A549 (cell line): ENCODE measurements at regions not wholly inside any gene's neighbourhood (a gene's known extent, or its start where the extent isn't known, plus 50 kb on each side); places are given as distances from the start of the nearest gene placed in this dataset.
"Not testable (repeated sequence)": the region's sequence is repeated elsewhere in the genome, so short reads cannot be mapped to it uniquely, and the experiment has no call there.

Experiments used
- CEBPB ChIP-seq, 2 experiments: fragments of >200 bp in 1 of 2; sonication (Bioruptor Twin) in 1 of 2; formaldehyde crosslinking in 1 of 2; IDR thresholded peaks; 2 replicates each; pipeline ENCODE4 v1.6.1; 2012 to 2016
- EHMT2 ChIP-seq: fragments of 200-600 bp; sonication (generic); IDR thresholded peaks from 2 replicates; pipeline ENCODE4 v1.6.1; 2016; ENCODE audit warnings: antibody characterized with exemption, low read depth, mild to moderate bottlenecking, moderate library complexity
- NR3C1 ChIP-seq: fragments of >200 bp; sonication (Bioruptor Twin); formaldehyde crosslinking; IDR thresholded peaks from 3 replicates; pipeline ENCODE4 v1.6.1; 2017
- POLR2A ChIP-seq: IDR thresholded peaks from 2 replicates; pipeline ENCODE4 v1.6.1; 2012; ENCODE audit warnings: mild to moderate bottlenecking, low read length
- RAD21 ChIP-seq, 2 experiments: fragments of >200 bp in 1 of 2; sonication (Bioruptor Twin) in 1 of 2; formaldehyde crosslinking in 1 of 2; IDR thresholded peaks in 1 of 2; conservative IDR thresholded peaks in 1 of 2; 2 replicates in 1 of 2; 3 replicates in 1 of 2; pipeline ENCODE4 v1.6.1; 2012 to 2018; ENCODE audit warnings: inconsistent platforms in 1 of 2
- TP53 ChIP-seq: fragments of 250-450 bp; sonication (Bioruptor Pico); IDR thresholded peaks from 2 replicates; pipeline ENCODE4 v1.5.0; 2021; ENCODE audit warnings: mild to moderate bottlenecking, moderate library complexity
- TF ChIP-seq, protein P1 (sequence below): IDR thresholded peaks from 2 replicates; pipeline ENCODE4 v1.6.1; 2012
- TF ChIP-seq, protein P2 (sequence below): fragments of 150-350 bp; IDR thresholded peaks from 2 replicates; pipeline ENCODE4 v1.6.1; 2014; ENCODE audit warnings: low read depth, mild to moderate bottlenecking, low read length
- TF ChIP-seq, protein P3 (sequence below): fragments of >200 bp; sonication (Bioruptor Twin); formaldehyde crosslinking; IDR thresholded peaks from 3 replicates; pipeline ENCODE4 v1.5.1; 2016

DNA sequence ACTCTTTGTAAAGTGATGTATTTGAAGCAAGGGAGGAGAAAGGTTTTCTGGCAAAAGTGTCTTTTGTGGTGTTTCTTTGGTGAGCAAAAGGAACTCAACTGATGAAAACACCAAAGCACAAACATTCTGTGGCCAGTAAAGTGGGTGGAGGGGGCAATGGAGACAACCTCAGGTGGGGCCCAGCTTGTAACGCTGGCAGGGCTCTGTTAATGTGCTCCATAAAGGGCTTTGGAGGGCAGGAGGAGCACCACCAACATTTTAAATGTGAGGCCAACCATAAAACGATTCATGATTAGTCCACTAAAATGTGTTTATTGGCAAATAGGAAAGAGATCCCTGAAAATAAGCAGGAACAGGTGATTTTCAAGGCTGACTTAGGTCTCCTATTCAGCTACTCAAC is 61.2 kb upstream of the NUDT4B start:
- not testable (repeated sequence) for TF ChIP-seq CEBPB (IDR thresholded peaks at IDR 0.05); POLR2A; RAD21 (conservative IDR thresholded peaks at IDR 0.05 in 1 of 2, IDR thresholded peaks at IDR 0.05 in 1 of 2); NR3C1; EHMT2; TP53 (CRISPR knock-in tag)
- TF ChIP-seq, protein P1, sequence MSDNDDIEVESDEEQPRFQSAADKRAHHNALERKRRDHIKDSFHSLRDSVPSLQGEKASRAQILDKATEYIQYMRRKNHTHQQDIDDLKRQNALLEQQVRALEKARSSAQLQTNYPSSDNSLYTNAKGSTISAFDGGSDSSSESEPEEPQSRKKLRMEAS: not testable (repeated sequence)
- TF ChIP-seq, protein P2, sequence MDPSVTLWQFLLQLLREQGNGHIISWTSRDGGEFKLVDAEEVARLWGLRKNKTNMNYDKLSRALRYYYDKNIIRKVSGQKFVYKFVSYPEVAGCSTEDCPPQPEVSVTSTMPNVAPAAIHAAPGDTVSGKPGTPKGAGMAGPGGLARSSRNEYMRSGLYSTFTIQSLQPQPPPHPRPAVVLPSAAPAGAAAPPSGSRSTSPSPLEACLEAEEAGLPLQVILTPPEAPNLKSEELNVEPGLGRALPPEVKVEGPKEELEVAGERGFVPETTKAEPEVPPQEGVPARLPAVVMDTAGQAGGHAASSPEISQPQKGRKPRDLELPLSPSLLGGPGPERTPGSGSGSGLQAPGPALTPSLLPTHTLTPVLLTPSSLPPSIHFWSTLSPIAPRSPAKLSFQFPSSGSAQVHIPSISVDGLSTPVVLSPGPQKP: not testable (repeated sequence)
- TF ChIP-seq, protein P3, sequence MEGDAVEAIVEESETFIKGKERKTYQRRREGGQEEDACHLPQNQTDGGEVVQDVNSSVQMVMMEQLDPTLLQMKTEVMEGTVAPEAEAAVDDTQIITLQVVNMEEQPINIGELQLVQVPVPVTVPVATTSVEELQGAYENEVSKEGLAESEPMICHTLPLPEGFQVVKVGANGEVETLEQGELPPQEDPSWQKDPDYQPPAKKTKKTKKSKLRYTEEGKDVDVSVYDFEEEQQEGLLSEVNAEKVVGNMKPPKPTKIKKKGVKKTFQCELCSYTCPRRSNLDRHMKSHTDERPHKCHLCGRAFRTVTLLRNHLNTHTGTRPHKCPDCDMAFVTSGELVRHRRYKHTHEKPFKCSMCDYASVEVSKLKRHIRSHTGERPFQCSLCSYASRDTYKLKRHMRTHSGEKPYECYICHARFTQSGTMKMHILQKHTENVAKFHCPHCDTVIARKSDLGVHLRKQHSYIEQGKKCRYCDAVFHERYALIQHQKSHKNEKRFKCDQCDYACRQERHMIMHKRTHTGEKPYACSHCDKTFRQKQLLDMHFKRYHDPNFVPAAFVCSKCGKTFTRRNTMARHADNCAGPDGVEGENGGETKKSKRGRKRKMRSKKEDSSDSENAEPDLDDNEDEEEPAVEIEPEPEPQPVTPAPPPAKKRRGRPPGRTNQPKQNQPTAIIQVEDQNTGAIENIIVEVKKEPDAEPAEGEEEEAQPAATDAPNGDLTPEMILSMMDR: not testable (repeated sequence)
